Nephron progenitor cell (in vitro differentiated cells): ENCODE measurements at regions not wholly inside any gene's neighbourhood (a gene's known extent, or its start where the extent isn't known, plus 50 kb on each side); places are given as distances from the start of the nearest gene placed in this dataset.

ENCODE experiments used
- DNase-seq: peaks from one replicate; pipeline ENCODE4 v3.0.0; 2021
- H3K27ac Mint-ChIP-seq: 2 replicates; pipeline ENCODE4 v1.8.0; 2021; ENCODE audit warnings: mild to moderate bottlenecking, moderate library complexity, mixed read lengths
- H3K27me3 Mint-ChIP-seq: 2 replicates; pipeline ENCODE4 v1.8.0; 2021; ENCODE audit warnings: mild to moderate bottlenecking, low read depth, mixed read lengths; ENCODE audit not compliant: poor library complexity
- H3K36me3 Mint-ChIP-seq: 2 replicates; pipeline ENCODE4 v1.8.0; 2021; ENCODE audit warnings: low read depth, mixed read lengths
- H3K4me1 Mint-ChIP-seq: 2 replicates; pipeline ENCODE4 v1.8.0; 2021; ENCODE audit warnings: mixed read lengths
- H3K4me3 Mint-ChIP-seq: 2 replicates; pipeline ENCODE4 v1.8.0; 2021; ENCODE audit warnings: mild to moderate bottlenecking, moderate library complexity, mixed read lengths
- H3K9me3 Mint-ChIP-seq: 2 replicates; pipeline ENCODE4 v1.8.0; 2021; ENCODE audit warnings: mild to moderate bottlenecking, moderate library complexity, mixed read lengths
- TF ChIP-seq, protein P1 (sequence below): fragments of 200-600 bp; sonication (generic); IDR thresholded peaks from 2 replicates; pipeline ENCODE4 v1.5.0; 2021; ENCODE audit warnings: antibody characterized with exemption

DNA sequence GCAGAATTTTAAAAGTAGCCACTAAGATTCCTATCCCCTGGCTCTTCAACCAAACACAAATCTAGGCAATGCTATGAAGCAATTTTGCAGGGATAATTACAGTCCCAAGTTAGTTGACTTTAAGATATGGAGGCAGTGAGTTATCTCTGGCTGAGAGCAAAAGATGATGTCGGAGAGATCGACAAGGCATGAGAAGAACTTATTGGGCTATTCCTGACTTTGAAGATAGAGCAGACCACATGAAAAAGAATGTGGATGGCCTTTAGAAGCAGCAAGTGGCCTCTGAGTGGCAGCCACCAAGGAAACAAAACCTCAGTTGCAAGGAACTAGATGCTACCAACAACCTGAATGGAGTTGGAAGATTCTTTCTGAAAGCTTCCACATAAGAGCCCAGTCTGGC, 58.2 kb upstream of the PPM1B start:
- no peaks in the 10 kb centered on the region for H3K4me1 Mint-ChIP-seq
- TF ChIP-seq, protein P1, sequence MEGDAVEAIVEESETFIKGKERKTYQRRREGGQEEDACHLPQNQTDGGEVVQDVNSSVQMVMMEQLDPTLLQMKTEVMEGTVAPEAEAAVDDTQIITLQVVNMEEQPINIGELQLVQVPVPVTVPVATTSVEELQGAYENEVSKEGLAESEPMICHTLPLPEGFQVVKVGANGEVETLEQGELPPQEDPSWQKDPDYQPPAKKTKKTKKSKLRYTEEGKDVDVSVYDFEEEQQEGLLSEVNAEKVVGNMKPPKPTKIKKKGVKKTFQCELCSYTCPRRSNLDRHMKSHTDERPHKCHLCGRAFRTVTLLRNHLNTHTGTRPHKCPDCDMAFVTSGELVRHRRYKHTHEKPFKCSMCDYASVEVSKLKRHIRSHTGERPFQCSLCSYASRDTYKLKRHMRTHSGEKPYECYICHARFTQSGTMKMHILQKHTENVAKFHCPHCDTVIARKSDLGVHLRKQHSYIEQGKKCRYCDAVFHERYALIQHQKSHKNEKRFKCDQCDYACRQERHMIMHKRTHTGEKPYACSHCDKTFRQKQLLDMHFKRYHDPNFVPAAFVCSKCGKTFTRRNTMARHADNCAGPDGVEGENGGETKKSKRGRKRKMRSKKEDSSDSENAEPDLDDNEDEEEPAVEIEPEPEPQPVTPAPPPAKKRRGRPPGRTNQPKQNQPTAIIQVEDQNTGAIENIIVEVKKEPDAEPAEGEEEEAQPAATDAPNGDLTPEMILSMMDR: no peak
- no peaks in the 10 kb centered on the region for H3K9me3 Mint-ChIP-seq
- DNase-seq: no peak
- H3K27ac Mint-ChIP-seq: no peak overlapping the region
- H3K27me3 Mint-ChIP-seq: no peaks in the 10 kb centered on the region
- no peaks in the 10 kb centered on the region for H3K36me3 Mint-ChIP-seq
- no peak overlapping the region for H3K4me3 Mint-ChIP-seq

DNA sequence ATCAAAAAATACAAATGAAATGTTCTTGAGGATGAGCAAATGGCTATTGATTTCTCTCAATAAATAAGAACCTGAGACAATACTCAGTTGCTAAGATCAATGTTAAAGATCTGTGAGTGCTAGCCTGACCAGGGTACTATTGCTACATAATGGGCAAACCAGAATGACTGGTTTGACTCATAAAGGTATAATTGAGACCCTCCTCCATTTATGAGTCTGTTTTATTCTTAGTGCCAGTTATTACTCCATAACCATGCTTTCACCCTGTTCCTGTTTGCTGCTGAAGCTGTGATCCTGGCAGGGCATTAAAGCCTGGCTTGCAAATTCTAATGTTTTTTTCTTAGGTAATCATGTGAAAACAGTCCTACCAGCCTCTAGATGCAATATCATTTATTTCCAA, 56.6 kb upstream of the PPM1B start:
- TF ChIP-seq, protein P1: no peak
- DNase-seq: no peak
- Mint-ChIP-seq H3K36me3 (no peaks in the 10 kb centered on the region), H3K4me3 (no peak overlapping the region), H3K4me1 (no peaks in the 10 kb centered on the region), H3K9me3 (no peaks in the 10 kb centered on the region), H3K27ac (no peak overlapping the region), H3K27me3 (no peaks in the 10 kb centered on the region)

DNA sequence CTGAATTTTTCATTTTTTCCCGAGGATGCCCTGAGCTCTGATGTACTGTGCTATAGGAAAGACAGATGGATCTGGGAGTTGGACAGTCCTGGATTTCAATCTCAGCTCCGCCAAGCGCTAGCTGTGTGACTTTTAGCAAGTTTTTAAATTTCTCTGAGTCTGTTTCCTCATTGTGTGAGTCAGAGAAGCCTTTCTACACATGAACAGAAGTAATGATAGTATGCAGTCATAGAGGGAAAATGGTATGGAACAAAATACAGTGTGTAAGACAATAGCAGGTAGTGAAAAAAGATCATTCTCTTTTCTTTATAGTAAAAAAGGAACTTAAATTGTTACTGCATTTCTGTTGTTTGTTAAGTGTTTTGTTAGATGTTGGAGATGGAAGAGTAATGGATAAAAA, 52.4 kb upstream of the PPM1B start:
- no peak overlapping the region for H3K4me3 Mint-ChIP-seq
- H3K27me3 Mint-ChIP-seq: no peaks in the 10 kb centered on the region
- H3K9me3 Mint-ChIP-seq: no peaks in the 10 kb centered on the region
- H3K36me3 Mint-ChIP-seq: no peaks in the 10 kb centered on the region
- no peak for DNase-seq
- no peaks in the 10 kb centered on the region for H3K4me1 Mint-ChIP-seq
- H3K27ac Mint-ChIP-seq: no peak overlapping the region
- TF ChIP-seq, protein P1: no peak

DNA sequence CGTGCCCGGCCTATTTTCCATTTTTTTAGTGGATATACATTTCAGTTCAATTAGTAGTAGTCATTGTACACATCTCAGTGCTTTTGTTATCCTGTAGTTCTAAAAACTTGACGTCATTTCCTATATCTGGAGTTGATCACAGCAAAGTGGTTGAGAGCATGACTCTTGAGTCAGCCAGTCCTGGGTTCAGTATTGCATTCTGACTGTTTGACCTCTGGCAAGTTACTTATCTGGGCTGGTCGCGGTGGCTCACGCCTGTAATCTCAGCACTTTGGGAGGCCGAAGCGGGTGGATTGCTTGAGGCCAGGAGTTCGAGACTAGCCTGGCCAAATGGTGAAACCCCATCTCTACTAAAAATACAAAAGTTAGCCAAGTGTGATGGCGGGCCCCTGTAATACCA, 50.4 kb upstream of the PPM1B start:
- TF ChIP-seq, protein P1: no peak
- no peak for DNase-seq
- H3K9me3 Mint-ChIP-seq: no peaks in the 10 kb centered on the region
- no peaks in the 10 kb centered on the region for H3K36me3 Mint-ChIP-seq
- no peak overlapping the region for H3K4me3 Mint-ChIP-seq
- no peaks in the 10 kb centered on the region for H3K4me1 Mint-ChIP-seq
- no peak overlapping the region for H3K27ac Mint-ChIP-seq
- H3K27me3 Mint-ChIP-seq: no peaks in the 10 kb centered on the region
